ENCODE measurements at regions not wholly inside any gene's neighbourhood (a gene's known extent, or its start where the extent isn't known, plus 50 kb on each side); places are given as distances from the start of the nearest gene placed in this dataset.

DNA sequence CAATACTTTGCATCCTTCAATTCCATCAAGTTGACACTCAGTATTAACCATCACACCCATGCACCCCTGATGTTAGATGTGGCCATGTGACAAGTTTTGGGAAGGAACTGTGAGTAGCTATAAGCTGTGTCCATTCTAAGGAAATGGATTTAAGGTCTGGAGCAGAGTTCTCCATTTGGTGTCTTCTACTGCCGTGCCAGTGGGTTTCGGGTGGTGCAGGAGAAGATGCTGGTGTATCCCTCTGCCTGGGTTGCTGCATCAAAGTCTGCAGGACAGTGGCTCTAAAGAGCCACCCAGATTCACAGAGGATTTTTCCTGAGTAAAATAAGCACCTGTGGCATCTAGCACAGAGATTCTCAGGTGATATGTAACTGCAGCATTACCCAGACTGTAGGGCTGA is 105.7 kb upstream of the IRS2 start:
- TF ChIP-seq CTCF (IDR thresholded peaks at IDR 0.05) (no peak), POLR2A (IDR thresholded peaks at IDR 0.05) (no peak)

Measured in body of pancreas (tissue), 4 donors.